Mucosa of gallbladder (tissue), 1 donor: ENCODE measurements at regions not wholly inside any gene's neighbourhood (a gene's known extent, or its start where the extent isn't known, plus 50 kb on each side); places are given as distances from the start of the nearest gene placed in this dataset.

Source experiments
- DNase-seq: peaks from one replicate; pipeline ENCODE4 v3.0.0-alpha.2; 2020; ENCODE audit warnings: low spot score
- donor health status: DM: no; HTN: no; CAD: no.

GRCh38 chr11:59302991-59303390, 55.7 kb upstream of the OR5AN1 start:
- no peak for DNase-seq

- DNase-seq, result no peak
Observed at GRCh38 chr11:59295435-59295834, 63.3 kb upstream of the OR5AN1 start.

- DNase-seq, result no peak
Observed at GRCh38 chr11:59292611-59293010, 66.1 kb upstream of the OR5AN1 start.

GRCh38 chr11:59291228-59291627, 67.5 kb upstream of the OR5AN1 start:
- DNase-seq, result no peak

GRCh38 chr11:59289356-59290181, 69.1 kb upstream of the OR5AN1 start:
- DNase-seq, result no peak

- no peak for DNase-seq
Observed at GRCh38 chr11:59285716-59286260, 72.9 kb upstream of the OR5AN1 start.

GRCh38 chr11:59284773-59285129, 72.0 kb upstream of the MPEG1 start:
- no peak for DNase-seq

GRCh38 chr11:59283825-59284772, 71.4 kb upstream of the MPEG1 start:
- peak; percentile 51 for DNase-seq

- DNase-seq, result no peak
Observed at GRCh38 chr11:59283311-59283710, 70.6 kb upstream of the MPEG1 start.

GRCh38 chr11:59281177-59281576, 68.5 kb upstream of the MPEG1 start:
- DNase-seq, result no peak

- DNase-seq, result no peak
Observed at GRCh38 chr11:59273373-59273841, 60.7 kb upstream of the MPEG1 start.

- DNase-seq, result no peak
Observed at GRCh38 chr11:59272771-59273372, 60.1 kb upstream of the MPEG1 start.

GRCh38 chr11:59271811-59272327, 59.1 kb upstream of the MPEG1 start:
- no peak for DNase-seq

GRCh38 chr11:59271247-59271755, 58.6 kb upstream of the MPEG1 start:
- no peak for DNase-seq

GRCh38 chr11:59267736-59268475, 55.2 kb upstream of the MPEG1 start:
- no peak for DNase-seq

GRCh38 chr11:59267196-59267595, 54.5 kb upstream of the MPEG1 start:
- no peak for DNase-seq

- no peak for DNase-seq
Observed at GRCh38 chr11:59266491-59266890, 53.8 kb upstream of the MPEG1 start.

- DNase-seq, result no peak
Observed at GRCh38 chr11:59265735-59266134, 53.0 kb upstream of the MPEG1 start.

- DNase-seq, result no peak
Observed at GRCh38 chr11:59264736-59265135, 52.0 kb upstream of the MPEG1 start.

- DNase-seq, result no peak
Observed at GRCh38 chr11:59263225-59263894, 50.6 kb upstream of the MPEG1 start.
